ENCODE measurements at regions not wholly inside any gene's neighbourhood (a gene's known extent, or its start where the extent isn't known, plus 50 kb on each side); places are given as distances from the start of the nearest gene placed in this dataset.

DNA sequence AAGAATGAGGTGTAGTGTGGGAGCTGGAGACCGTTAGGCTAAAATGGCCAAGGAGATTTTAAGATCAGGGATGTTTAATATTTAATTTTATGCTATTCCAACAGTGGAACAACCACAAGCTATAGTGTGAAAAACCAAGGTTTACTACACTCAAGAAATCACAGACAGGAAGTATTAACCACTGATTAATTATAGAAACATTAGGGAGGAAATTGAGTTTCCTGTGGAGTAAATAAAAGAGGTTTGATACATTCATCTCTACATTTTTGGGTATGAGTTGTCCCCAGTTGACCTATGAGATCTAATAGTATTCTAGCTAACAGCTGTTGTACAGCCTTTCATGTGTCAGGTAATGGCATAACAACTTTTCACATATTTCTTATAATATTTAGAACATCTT is 103.7 kb upstream of the MPDZ start:
- no peak overlapping the region for H3K27ac ChIP-seq
- H3K4me2 ChIP-seq = no peak overlapping the region
- TF ChIP-seq RNF2 (IDR thresholded peaks at IDR 0.05; ENCODE audit: borderline replicate concordance, low read depth) = no peak
- no peak for TF ChIP-seq TFCP2L1 (CRISPR knock-in tag; IDR thresholded peaks at IDR 0.05)
- TF ChIP-seq RCOR1 (IDR thresholded peaks at IDR 0.05; ENCODE audit: low read depth, low read length) = no peak
- TF ChIP-seq, protein P1, sequence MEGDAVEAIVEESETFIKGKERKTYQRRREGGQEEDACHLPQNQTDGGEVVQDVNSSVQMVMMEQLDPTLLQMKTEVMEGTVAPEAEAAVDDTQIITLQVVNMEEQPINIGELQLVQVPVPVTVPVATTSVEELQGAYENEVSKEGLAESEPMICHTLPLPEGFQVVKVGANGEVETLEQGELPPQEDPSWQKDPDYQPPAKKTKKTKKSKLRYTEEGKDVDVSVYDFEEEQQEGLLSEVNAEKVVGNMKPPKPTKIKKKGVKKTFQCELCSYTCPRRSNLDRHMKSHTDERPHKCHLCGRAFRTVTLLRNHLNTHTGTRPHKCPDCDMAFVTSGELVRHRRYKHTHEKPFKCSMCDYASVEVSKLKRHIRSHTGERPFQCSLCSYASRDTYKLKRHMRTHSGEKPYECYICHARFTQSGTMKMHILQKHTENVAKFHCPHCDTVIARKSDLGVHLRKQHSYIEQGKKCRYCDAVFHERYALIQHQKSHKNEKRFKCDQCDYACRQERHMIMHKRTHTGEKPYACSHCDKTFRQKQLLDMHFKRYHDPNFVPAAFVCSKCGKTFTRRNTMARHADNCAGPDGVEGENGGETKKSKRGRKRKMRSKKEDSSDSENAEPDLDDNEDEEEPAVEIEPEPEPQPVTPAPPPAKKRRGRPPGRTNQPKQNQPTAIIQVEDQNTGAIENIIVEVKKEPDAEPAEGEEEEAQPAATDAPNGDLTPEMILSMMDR (IDR thresholded peaks at IDR 0.05) = no peak
- CTCF ChIA-PET = no interaction called here
- FAIRE-seq (no peak), DNase-seq (ENCODE audit: low read depth in 1 of 2, low spot score in 1 of 2) (no peak), ATAC-seq (no peak)
- POLR2A ChIA-PET = no interaction called here
- H3K4me1 ChIP-seq = no peaks in the 10 kb centered on the region
- H3K4me3 ChIP-seq = no peak overlapping the region
- H3K9me3 ChIP-seq = no peaks in the 10 kb centered on the region
- 4% methylated on average over 1 of the region's 1 CpG for WGBS (ENCODE audit: missing lambda C conversion rate)

DNA sequence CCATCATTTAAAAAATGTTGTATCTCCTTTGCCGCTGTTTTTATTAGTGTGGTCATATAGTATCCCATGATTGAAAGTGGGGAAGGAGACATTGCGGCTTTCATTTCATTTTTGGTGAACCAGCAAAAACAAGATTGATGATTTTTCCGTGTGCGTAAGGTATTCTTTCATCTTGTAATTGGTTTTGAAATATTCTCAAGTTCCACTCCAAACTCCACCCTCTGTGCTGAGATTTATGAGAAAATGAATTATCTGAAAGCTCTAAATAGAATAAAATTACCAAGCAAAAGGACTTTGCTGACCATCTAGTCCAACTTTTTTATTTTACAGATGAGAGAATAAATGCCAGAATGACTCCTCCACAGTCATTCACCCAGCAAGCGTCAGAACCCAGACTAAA is 103.1 kb upstream of the MPDZ start:
- H3K9me3 ChIP-seq = no peaks in the 10 kb centered on the region
- H3K27ac ChIP-seq = no peak overlapping the region
- ATAC-seq = no peak
- no peak overlapping the region for H3K4me3 ChIP-seq
- no peaks in the 10 kb centered on the region for H3K4me1 ChIP-seq
- no peak overlapping the region for H3K4me2 ChIP-seq
- TF ChIP-seq MAZ (IDR thresholded peaks at IDR 0.05; ENCODE audit: borderline replicate concordance, low read depth, low read length) (no peak), ZNF302 (CRISPR knock-in tag; IDR thresholded peaks at IDR 0.05) (no peak), ZSCAN20 (CRISPR knock-in tag; IDR thresholded peaks at IDR 0.05) (no peak), EHF (CRISPR knock-in tag; IDR thresholded peaks at IDR 0.05) (no peak), CEBPB (IDR thresholded peaks at IDR 0.05) (no peak), NR3C1 (IDR thresholded peaks at IDR 0.05) (no peak), HOXA7 (CRISPR knock-in tag; IDR thresholded peaks at IDR 0.05) (no peak), TP53 (CRISPR knock-in tag; IDR thresholded peaks at IDR 0.05) (no peak), BHLHE40 (IDR thresholded peaks at IDR 0.05; ENCODE audit: low read depth, low read length) (no peak), RARB (CRISPR knock-in tag; IDR thresholded peaks at IDR 0.05) (no peak), CBX8 (IDR thresholded peaks at IDR 0.05) (no peak), SMC3 (IDR thresholded peaks at IDR 0.05) (no peak), NPAS2 (CRISPR knock-in tag; IDR thresholded peaks at IDR 0.05; ENCODE audit: borderline replicate concordance) (no peak), HEYL (CRISPR knock-in tag; IDR thresholded peaks at IDR 0.05) (no peak), POLR2A (IDR thresholded peaks at IDR 0.05; ENCODE audit: low read length) (no peak), CHD4 (IDR thresholded peaks at IDR 0.05; ENCODE audit: borderline replicate concordance) (no peak)
- TF ChIP-seq, protein P2, sequence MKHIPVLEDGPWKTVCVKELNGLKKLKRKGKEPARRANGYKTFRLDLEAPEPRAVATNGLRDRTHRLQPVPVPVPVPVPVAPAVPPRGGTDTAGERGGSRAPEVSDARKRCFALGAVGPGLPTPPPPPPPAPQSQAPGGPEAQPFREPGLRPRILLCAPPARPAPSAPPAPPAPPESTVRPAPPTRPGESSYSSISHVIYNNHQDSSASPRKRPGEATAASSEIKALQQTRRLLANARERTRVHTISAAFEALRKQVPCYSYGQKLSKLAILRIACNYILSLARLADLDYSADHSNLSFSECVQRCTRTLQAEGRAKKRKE (CRISPR knock-in tag; IDR thresholded peaks at IDR 0.05; ENCODE audit: low read depth) = no peak
- TF ChIP-seq, protein P3, sequence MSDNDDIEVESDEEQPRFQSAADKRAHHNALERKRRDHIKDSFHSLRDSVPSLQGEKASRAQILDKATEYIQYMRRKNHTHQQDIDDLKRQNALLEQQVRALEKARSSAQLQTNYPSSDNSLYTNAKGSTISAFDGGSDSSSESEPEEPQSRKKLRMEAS (IDR thresholded peaks at IDR 0.05) = no peak
- CTCF ChIA-PET = no interaction called here
- DNase-seq (ENCODE audit: low read depth in 1 of 2, low spot score in 1 of 2) = no peak
- POLR2A ChIA-PET = no interaction called here
- no peak for FAIRE-seq
- 41% methylated on average over 5 of the region's 5 CpGs for WGBS (ENCODE audit: missing lambda C conversion rate)

DNA sequence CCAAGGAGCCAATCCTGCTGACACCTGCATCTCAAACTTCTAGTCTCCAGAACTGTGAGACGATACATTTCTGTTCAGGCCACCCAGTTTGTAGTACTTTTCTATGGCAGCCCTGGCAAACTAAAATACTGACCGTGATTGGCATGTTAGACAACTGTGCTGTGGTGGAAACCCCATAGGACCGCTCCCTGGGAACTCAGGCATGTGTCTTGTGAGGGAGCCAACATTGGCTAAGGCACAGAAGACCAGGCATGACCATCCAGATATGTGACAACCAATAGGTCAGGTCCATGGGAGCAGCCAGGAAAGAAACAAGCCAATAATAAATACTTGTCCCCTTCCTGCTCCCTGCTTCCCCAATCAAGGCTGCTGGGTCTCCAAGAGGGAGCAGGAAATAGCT is 101.4 kb upstream of the MPDZ start:
- Histone ChIP-seq H3K4me3 (no peak overlapping the region), H3K9me3 (no peaks in the 10 kb centered on the region), H3K4me1 (no peaks in the 10 kb centered on the region), H3K27ac (no peak overlapping the region), H3K4me2 (no peak overlapping the region)
- ChIA-PET POLR2A (no interaction called here), CTCF (no interaction called here)
- ATAC-seq (no peak), FAIRE-seq (no peak), DNase-seq (ENCODE audit: low read depth in 1 of 2, low spot score in 1 of 2) (no peak)
- 0% methylated on average over 3 of the region's 3 CpGs for WGBS (ENCODE audit: missing lambda C conversion rate)
- TF ChIP-seq KDM1A (IDR thresholded peaks at IDR 0.05; ENCODE audit: low read depth) = no peak
- no peak for TF ChIP-seq NR3C1 (IDR thresholded peaks at IDR 0.05)
- no peak for TF ChIP-seq GATA3 (IDR thresholded peaks at IDR 0.05; ENCODE audit: borderline replicate concordance)
- no peak for TF ChIP-seq NFE2L2 (conservative IDR thresholded peaks at IDR 0.05; ENCODE audit: low read length)
- TF ChIP-seq EP300 (IDR thresholded peaks at IDR 0.05) = no peak
- no peak for TF ChIP-seq KDM5A (IDR thresholded peaks at IDR 0.05)
- TF ChIP-seq ZNF302 (CRISPR knock-in tag; IDR thresholded peaks at IDR 0.05) = no peak
- no peak for TF ChIP-seq BHLHE40 (IDR thresholded peaks at IDR 0.05; ENCODE audit: low read depth, low read length)
- TF ChIP-seq MAZ (IDR thresholded peaks at IDR 0.05; ENCODE audit: borderline replicate concordance, low read depth, low read length) = no peak
- TF ChIP-seq, protein P3 (IDR thresholded peaks at IDR 0.05) = no peak
- no peak for TF ChIP-seq CHD2 (IDR thresholded peaks at IDR 0.05; ENCODE audit: low read length, partially characterized antibody)
- TF ChIP-seq HOXB13 (CRISPR knock-in tag; IDR thresholded peaks at IDR 0.05; ENCODE audit: low read depth) = no peak

Data from A549 (cell line).